AG08396 (cell line): ENCODE measurements at regions not wholly inside any gene's neighbourhood (a gene's known extent, or its start where the extent isn't known, plus 50 kb on each side); places are given as distances from the start of the nearest gene placed in this dataset.
"Not testable (repeated sequence)": the region's sequence is repeated elsewhere in the genome, so short reads cannot be mapped to it uniquely, and the experiment has no call there.

ENCODE experiments used
- DNase-seq: peaks from one replicate; pipeline ENCODE4 v3.0.0; 2012; ENCODE audit warnings: low spot score, mixed read lengths

- DNase-seq: no peak
Measured at GRCh38 chr2:121134728-121135127, 150.3 kb downstream of the TFCP2L1 start.

GRCh38 chr2:121135168-121135853, 149.7 kb downstream of the TFCP2L1 start:
- DNase-seq: no peak

GRCh38 chr2:121136323-121136722, 148.7 kb downstream of the TFCP2L1 start:
- no peak for DNase-seq

GRCh38 chr2:121137571-121137970, 147.4 kb downstream of the TFCP2L1 start:
- no peak for DNase-seq

GRCh38 chr2:121140734-121141133, 144.3 kb downstream of the TFCP2L1 start:
- no peak for DNase-seq

- no peak for DNase-seq
Measured at GRCh38 chr2:121142452-121142851, 142.6 kb downstream of the TFCP2L1 start.

- DNase-seq: no peak
Measured at GRCh38 chr2:121144111-121144510, 140.9 kb downstream of the TFCP2L1 start.

GRCh38 chr2:121146630-121147029, 138.4 kb downstream of the TFCP2L1 start:
- no peak for DNase-seq

- DNase-seq: no peak
Measured at GRCh38 chr2:121147766-121148165, 137.2 kb downstream of the TFCP2L1 start.

- no peak for DNase-seq
Measured at GRCh38 chr2:121148481-121148880, 136.5 kb downstream of the TFCP2L1 start.

- DNase-seq: no peak
Measured at GRCh38 chr2:121149384-121149783, 135.6 kb downstream of the TFCP2L1 start.

- no peak for DNase-seq
Measured at GRCh38 chr2:121150126-121150525, 134.9 kb downstream of the TFCP2L1 start.

- DNase-seq: no peak
Measured at GRCh38 chr2:121150713-121151112, 134.3 kb downstream of the TFCP2L1 start.

GRCh38 chr2:121151311-121152109, 133.5 kb downstream of the TFCP2L1 start:
- DNase-seq: no peak

- DNase-seq: no peak
Measured at GRCh38 chr2:121152861-121153260, 132.1 kb downstream of the TFCP2L1 start.

GRCh38 chr2:121153516-121153915, 131.5 kb downstream of the TFCP2L1 start:
- DNase-seq: no peak

- DNase-seq: no peak
Measured at GRCh38 chr2:121155502-121156056, 129.4 kb downstream of the TFCP2L1 start.

- not testable (repeated sequence) for DNase-seq
Measured at GRCh38 chr2:121157481-121157880, 127.5 kb downstream of the TFCP2L1 start.

GRCh38 chr2:121159291-121160071, 125.5 kb downstream of the TFCP2L1 start:
- no peak for DNase-seq

GRCh38 chr2:121160366-121160765, 124.6 kb downstream of the TFCP2L1 start:
- DNase-seq: no peak

GRCh38 chr2:121161272-121161671, 123.7 kb downstream of the TFCP2L1 start:
- DNase-seq: no peak

- no peak for DNase-seq
Measured at GRCh38 chr2:121162893-121163292, 122.1 kb downstream of the TFCP2L1 start.
